Colonic mucosa (tissue), 4 donors: ENCODE measurements at regions not wholly inside any gene's neighbourhood (a gene's known extent, or its start where the extent isn't known, plus 50 kb on each side); places are given as distances from the start of the nearest gene placed in this dataset.

ENCODE experiments used
- DNase-seq: peaks from one replicate; pipeline ENCODE4 v3.0.0-alpha.2; 2020
- H3K27ac ChIP-seq: fragments of 200-600 bp; one replicate; pipeline ENCODE4 v1.8.0; 2021
- H3K27me3 ChIP-seq: fragments of 200-600 bp; one replicate; pipeline ENCODE4 v1.8.0; 2021
- H3K36me3 ChIP-seq: fragments of 200-600 bp; one replicate; pipeline ENCODE4 v1.8.0; 2021
- H3K4me1 ChIP-seq: fragments of 200-600 bp; one replicate; pipeline ENCODE4 v1.8.0; 2021; ENCODE audit warnings: mild to moderate bottlenecking
- H3K4me3 ChIP-seq: fragments of 200-600 bp; one replicate; pipeline ENCODE4 v1.8.0; 2021
- H3K9ac ChIP-seq, 2 donors: one replicate each; pipeline ENCODE4 v1.7.0; 2013; ENCODE audit warnings: control low read depth in 2 of 2, low read depth in 2 of 2, low read length in 2 of 2
- H3K9me3 ChIP-seq: fragments of 200-600 bp; one replicate; pipeline ENCODE4 v1.8.0; 2021
- CTCF ChIP-seq: fragments of 200-600 bp; IDR thresholded peaks from one replicate; pipeline ENCODE4 v1.8.0; 2022; ENCODE audit warnings: antibody characterized with exemption, mild to moderate bottlenecking
- intact Hi-C: fragments of 100-400 bp; cut with DNase I; formaldehyde crosslinking; loops from one replicate; pipeline ENCODE4 v1.14.1; 2022
- donor health status: healthy.
- donor health status: DM: no; HTN: no; CAD: no.
- donor health status: DM: no; HTN: no; CAD: no.

- no peak for TF ChIP-seq CTCF
- Histone ChIP-seq H3K27me3 (no peaks in the 10 kb centered on the region), H3K36me3 (no peaks in the 10 kb centered on the region), H3K4me1 (no peaks in the 10 kb centered on the region), H3K9me3 (no peaks in the 10 kb centered on the region), H3K4me3 (no peak overlapping the region), H3K9ac (no peak overlapping the region), H3K27ac (no peak overlapping the region)
- DNase-seq, result no peak
- intact Hi-C loops, result no loop called here
Observed at GRCh38 chr6:25133568-25133967, 145.6 kb upstream of the CARMIL1 start.

- Histone ChIP-seq H3K4me1 (no peaks in the 10 kb centered on the region), H3K27me3 (no peaks in the 10 kb centered on the region), H3K9ac (peak overlapping the region; percentile 38 to 81), H3K36me3 (no peaks in the 10 kb centered on the region), H3K27ac (peak overlapping the region; percentile 19), H3K9me3 (no peaks in the 10 kb centered on the region), H3K4me3 (peak overlapping the region; percentile 6)
- intact Hi-C loops, result no loop called here
- TF ChIP-seq CTCF, result no peak
- DNase-seq, result no peak
Observed at GRCh38 chr6:25136854-25137253, 142.3 kb upstream of the CARMIL1 start.

GRCh38 chr6:25137480-25137879, 141.7 kb upstream of the CARMIL1 start:
- no peaks in the 10 kb centered on the region for H3K27me3 ChIP-seq
- H3K9me3 ChIP-seq, result no peaks in the 10 kb centered on the region
- no peak for DNase-seq
- peak overlapping the region; percentile 73 for H3K27ac ChIP-seq
- intact Hi-C loops, result no loop called here
- H3K9ac ChIP-seq, result peak overlapping the region; percentile 51 to 81
- TF ChIP-seq CTCF, result no peak
- H3K36me3 ChIP-seq, result no peaks in the 10 kb centered on the region
- H3K4me1 ChIP-seq, result no peaks in the 10 kb centered on the region
- H3K4me3 ChIP-seq, result peak overlapping the region; percentile 26

GRCh38 chr6:25137916-25138232, 141.3 kb upstream of the CARMIL1 start:
- Histone ChIP-seq H3K36me3 (no peaks in the 10 kb centered on the region), H3K27ac (peak overlapping the region; percentile 73), H3K4me3 (peak overlapping the region; percentile 26), H3K9me3 (no peaks in the 10 kb centered on the region), H3K27me3 (no peaks in the 10 kb centered on the region), H3K4me1 (no peaks in the 10 kb centered on the region), H3K9ac (peak overlapping the region; percentile 51 to 81)
- intact Hi-C loops, result no loop called here
- DNase-seq, result no peak
- TF ChIP-seq CTCF, result no peak

- Histone ChIP-seq H3K4me1 (no peaks in the 10 kb centered on the region), H3K4me3 (peak overlapping the region; percentile 26), H3K36me3 (no peaks in the 10 kb centered on the region), H3K27ac (peak overlapping the region; percentile 73), H3K9me3 (no peaks in the 10 kb centered on the region), H3K9ac (peak overlapping the region; percentile 51 to 81), H3K27me3 (no peaks in the 10 kb centered on the region)
- peak; percentile 61 for DNase-seq
- intact Hi-C loops, result no loop called here
- TF ChIP-seq CTCF, result no peak
Observed at GRCh38 chr6:25138233-25138933, 140.8 kb upstream of the CARMIL1 start.
